NCI-H2227 (cell line): ENCODE measurements at regions not wholly inside any gene's neighbourhood (a gene's known extent, or its start where the extent isn't known, plus 50 kb on each side); places are given as distances from the start of the nearest gene placed in this dataset.

Experiments
- DNase-seq: peaks from one replicate; lab custom pipeline; 2025; ENCODE audit not compliant: unreplicated experiment; lab: John Stamatoyannopoulos, UW

GRCh38 chr2:173419506-173419905, 64.8 kb downstream of the CDCA7 start:
- no peak for DNase-seq

- no peak for DNase-seq
These were observed 70.2 kb downstream of the CDCA7 start for GRCh38 chr2:173424886-173425285.

- no peak for DNase-seq
These were observed 73.4 kb downstream of the CDCA7 start for GRCh38 chr2:173427887-173428668.

- DNase-seq = no peak
These were observed 76.5 kb downstream of the CDCA7 start for GRCh38 chr2:173431191-173431590.

- no peak for DNase-seq
These were observed 77.5 kb downstream of the CDCA7 start for GRCh38 chr2:173432049-173432754.

GRCh38 chr2:173434762-173435569, 80.3 kb downstream of the CDCA7 start:
- no peak for DNase-seq

GRCh38 chr2:173435574-173435973, 80.9 kb downstream of the CDCA7 start:
- no peak for DNase-seq

GRCh38 chr2:173436088-173436487, 81.4 kb downstream of the CDCA7 start:
- no peak for DNase-seq

- DNase-seq = no peak
These were observed 86.5 kb downstream of the CDCA7 start for GRCh38 chr2:173441222-173441621.

GRCh38 chr2:173442542-173442941, 87.9 kb downstream of the CDCA7 start:
- no peak for DNase-seq

GRCh38 chr2:173446722-173447121, 92.0 kb downstream of the CDCA7 start:
- no peak for DNase-seq

- no peak for DNase-seq
These were observed 94.3 kb downstream of the CDCA7 start for GRCh38 chr2:173448938-173449471.

- no peak for DNase-seq
These were observed 96.4 kb downstream of the CDCA7 start for GRCh38 chr2:173451118-173451517.

GRCh38 chr2:173451941-173452340, 97.3 kb downstream of the CDCA7 start:
- no peak for DNase-seq

GRCh38 chr2:173452416-173452815, 97.7 kb downstream of the CDCA7 start:
- DNase-seq = peak; percentile 59

- DNase-seq = no peak
These were observed 102.3 kb downstream of the CDCA7 start for GRCh38 chr2:173456960-173457359.

- no peak for DNase-seq
These were observed 102.7 kb downstream of the CDCA7 start for GRCh38 chr2:173457366-173457765.

GRCh38 chr2:173458991-173459780, 104.5 kb downstream of the CDCA7 start:
- DNase-seq = no peak

GRCh38 chr2:173462892-173463840, 108.5 kb downstream of the CDCA7 start:
- no peak for DNase-seq
